Kidney (tissue), 13 donors: ENCODE measurements at regions not wholly inside any gene's neighbourhood (a gene's known extent, or its start where the extent isn't known, plus 50 kb on each side); places are given as distances from the start of the nearest gene placed in this dataset.
A peak's percentile ranks its signal among the peaks of the same experiment; 100 is the strongest.

ENCODE experiments used
- DNase-seq, 5 donors: peaks; one replicate each; pipeline ENCODE4 v3.0.0-alpha.2; 2013 to 2020
- FAIRE-seq: peaks from 2 replicates; lab custom pipeline; 2012; peaks lifted over from hg19 to GRCh38; lab: Jason Lieb, UNC
- H3K27ac ChIP-seq, 2 donors: one replicate each; pipeline ENCODE4 v1.7.0; 2013; ENCODE audit warnings: low read depth in 2 of 2, low read length in 2 of 2, inconsistent platforms in 1 of 2
- H3K27me3 ChIP-seq: one replicate; pipeline ENCODE4 v1.7.1; 2013; ENCODE audit warnings: low read length, inconsistent platforms; ENCODE audit not compliant: control insufficient read depth, insufficient read depth
- H3K36me3 ChIP-seq, 3 donors: one replicate each; pipeline versions ENCODE4 v1.7.0 to v1.7.1; 2013; ENCODE audit warnings: low read length in 3 of 3, control low read depth in 1 of 3, inconsistent platforms in 1 of 3; ENCODE audit not compliant: insufficient read depth in 3 of 3, control insufficient read depth in 2 of 3
- H3K4me1 ChIP-seq, 3 donors: one replicate each; pipeline versions ENCODE4 v1.7.0 to v1.7.1; 2013; ENCODE audit warnings: low read length in 3 of 3, inconsistent platforms in 1 of 3, low read depth in 1 of 3; ENCODE audit not compliant: control insufficient read depth in 2 of 3, insufficient read depth in 2 of 3
- H3K4me3 ChIP-seq, 3 donors: one replicate each; pipeline versions ENCODE4 v1.7.0 to v1.8.1; 2013; ENCODE audit warnings: low read length in 3 of 3, control low read depth in 1 of 3, inconsistent platforms in 1 of 3
- H3K9ac ChIP-seq, 3 donors: one replicate each; pipeline versions ENCODE4 v1.7.0 to v1.7.1; 2013; ENCODE audit warnings: low read length in 3 of 3, control low read depth in 1 of 3, inconsistent platforms in 1 of 3
- H3K9me3 ChIP-seq, 3 donors: one replicate each; pipeline versions ENCODE4 v1.7.0 to v1.7.1; 2013; ENCODE audit warnings: low read length in 3 of 3, control low read depth in 1 of 3, inconsistent platforms in 1 of 3; ENCODE audit not compliant: control insufficient read depth in 2 of 3, insufficient read depth in 1 of 3
- intact Hi-C: fragments of 100-400 bp; cut with DNase I; formaldehyde crosslinking; loops from one replicate; pipeline ENCODE4 v1.11.1; 2022
- TF ChIP-seq, protein P1 (sequence below): IDR thresholded peaks from 3 replicates; pipeline ENCODE4 v1.5.1; 2012; ENCODE audit warnings: mild to moderate bottlenecking, moderate library complexity, borderline replicate concordance; ENCODE audit not compliant: insufficient read depth; ENCODE audit errors: extremely low read depth
- donor health status: control.
- donor health status: control.
- donor health status: control.
- donor health status: control.
- donor health status: control.
- donor health status: DM: yes; HTN: yes; CAD: no.
- donor health status: Normal renal cell carcinoma (clear cell type).

GRCh38 chr14:26811756-26812305, 214.0 kb upstream of the NOVA1 start:
- H3K9me3 ChIP-seq: no peaks in the 10 kb centered on the region
- TF ChIP-seq, protein P1, sequence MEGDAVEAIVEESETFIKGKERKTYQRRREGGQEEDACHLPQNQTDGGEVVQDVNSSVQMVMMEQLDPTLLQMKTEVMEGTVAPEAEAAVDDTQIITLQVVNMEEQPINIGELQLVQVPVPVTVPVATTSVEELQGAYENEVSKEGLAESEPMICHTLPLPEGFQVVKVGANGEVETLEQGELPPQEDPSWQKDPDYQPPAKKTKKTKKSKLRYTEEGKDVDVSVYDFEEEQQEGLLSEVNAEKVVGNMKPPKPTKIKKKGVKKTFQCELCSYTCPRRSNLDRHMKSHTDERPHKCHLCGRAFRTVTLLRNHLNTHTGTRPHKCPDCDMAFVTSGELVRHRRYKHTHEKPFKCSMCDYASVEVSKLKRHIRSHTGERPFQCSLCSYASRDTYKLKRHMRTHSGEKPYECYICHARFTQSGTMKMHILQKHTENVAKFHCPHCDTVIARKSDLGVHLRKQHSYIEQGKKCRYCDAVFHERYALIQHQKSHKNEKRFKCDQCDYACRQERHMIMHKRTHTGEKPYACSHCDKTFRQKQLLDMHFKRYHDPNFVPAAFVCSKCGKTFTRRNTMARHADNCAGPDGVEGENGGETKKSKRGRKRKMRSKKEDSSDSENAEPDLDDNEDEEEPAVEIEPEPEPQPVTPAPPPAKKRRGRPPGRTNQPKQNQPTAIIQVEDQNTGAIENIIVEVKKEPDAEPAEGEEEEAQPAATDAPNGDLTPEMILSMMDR: no peak
- H3K4me1 ChIP-seq: no peaks in the 10 kb centered on the region
- no peaks in the 10 kb centered on the region for H3K36me3 ChIP-seq
- no peaks in the 10 kb centered on the region for H3K27me3 ChIP-seq
- intact Hi-C loops: no loop called here
- H3K4me3 ChIP-seq: no peak overlapping the region
- FAIRE-seq: no peak
- H3K9ac ChIP-seq: no peak overlapping the region
- no peak overlapping the region for H3K27ac ChIP-seq
- DNase-seq: no peak

- TF ChIP-seq, protein P1: no peak
- Histone ChIP-seq H3K36me3 (no peaks in the 10 kb centered on the region), H3K27me3 (no peaks in the 10 kb centered on the region), H3K4me1 (no peaks in the 10 kb centered on the region), H3K27ac (no peak overlapping the region), H3K9ac (peak overlapping the region in 1 of 3 donors; percentile 12), H3K4me3 (peak overlapping the region in 2 of 3 donors; percentile 32 to 56), H3K9me3 (no peaks in the 10 kb centered on the region)
- DNase-seq (no peak), FAIRE-seq (no peak)
- intact Hi-C loops: loop anchor here (10.0 kb wide), 1 partner anchor 65 kb away; no protein-coding TSS in a partner anchor
Measured at GRCh38 chr14:26820138-26820537, 222.3 kb upstream of the NOVA1 start.

DNA sequence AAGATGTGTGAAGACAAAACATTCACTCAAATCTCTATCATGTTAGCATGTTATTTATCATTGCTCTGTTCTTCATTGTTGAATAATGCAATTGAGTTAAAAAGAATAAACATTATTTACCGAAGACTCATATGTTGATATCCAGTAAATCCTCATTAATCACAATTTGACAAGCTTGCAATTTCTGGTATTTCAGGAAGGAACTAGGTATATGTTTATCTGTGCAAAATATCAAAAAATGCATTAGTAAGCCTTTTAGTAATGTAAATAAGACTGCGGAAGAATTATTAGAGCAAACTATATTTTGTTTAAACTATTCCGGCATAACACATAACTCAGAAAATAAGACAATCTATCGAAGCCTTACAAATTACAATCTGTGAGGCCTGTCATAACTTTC, 222.7 kb upstream of the NOVA1 start:
- TF ChIP-seq, protein P1: no peak
- Histone ChIP-seq H3K36me3 (no peaks in the 10 kb centered on the region), H3K27me3 (no peaks in the 10 kb centered on the region), H3K4me3 (peak overlapping the region in 2 of 3 donors; percentile 32 to 56), H3K9me3 (no peaks in the 10 kb centered on the region), H3K9ac (peak overlapping the region in 1 of 3 donors; percentile 12), H3K27ac (no peak overlapping the region), H3K4me1 (no peaks in the 10 kb centered on the region)
- DNase-seq: no peak
- no peak for FAIRE-seq
- intact Hi-C loops: loop anchor here (10.0 kb wide), 1 partner anchor 64 kb away; no protein-coding TSS in a partner anchor
